ENCODE measurements at regions not wholly inside any gene's neighbourhood (a gene's known extent, or its start where the extent isn't known, plus 50 kb on each side); places are given as distances from the start of the nearest gene placed in this dataset.
"Not testable (repeated sequence)": the region's sequence is repeated elsewhere in the genome, so short reads cannot be mapped to it uniquely, and the experiment has no call there.

- in situ Hi-C loops (cut with HindIII; ENCODE audit: low sequenced_read_pairs): no loop called here
- no peak overlapping the region for H3K4me3 ChIP-seq (ENCODE audit: low read depth, low read length)
- no peak for DNase-seq (ENCODE audit: low read depth, low spot score)
- TF ChIP-seq CTCF (IDR thresholded peaks at IDR 0.05; ENCODE audit: low read depth, low read length): no peak
These were observed 160.0 kb upstream of the SPRY1 start for GRCh38 chr4:123236606-123237005.

GRCh38 chr4:123240286-123240685 is 156.3 kb upstream of the SPRY1 start:
- DNase-seq (ENCODE audit: low read depth, low spot score); in situ Hi-C loops (cut with HindIII; ENCODE audit: low sequenced_read_pairs); H3K4me3 ChIP-seq (ENCODE audit: low read depth, low read length): not testable (repeated sequence)

GRCh38 chr4:123243220-123243619 is 153.4 kb upstream of the SPRY1 start:
- in situ Hi-C loops (cut with HindIII; ENCODE audit: low sequenced_read_pairs); DNase-seq (ENCODE audit: low read depth, low spot score); H3K4me3 ChIP-seq (ENCODE audit: low read depth, low read length): not testable (repeated sequence)

- in situ Hi-C loops (cut with HindIII; ENCODE audit: low sequenced_read_pairs): no loop called here
- no peak overlapping the region for H3K4me3 ChIP-seq (ENCODE audit: low read depth, low read length)
- no peak for DNase-seq (ENCODE audit: low read depth, low spot score)
- peak; percentile 20 for TF ChIP-seq CTCF (IDR thresholded peaks at IDR 0.05; ENCODE audit: low read depth, low read length)
These were observed 152.5 kb upstream of the SPRY1 start for GRCh38 chr4:123244137-123244536.

GRCh38 chr4:123246085-123246484 is 150.5 kb upstream of the SPRY1 start:
- no peak overlapping the region for H3K4me3 ChIP-seq (ENCODE audit: low read depth, low read length)
- no peak for DNase-seq (ENCODE audit: low read depth, low spot score)
- in situ Hi-C loops (cut with HindIII; ENCODE audit: low sequenced_read_pairs): no loop called here
- no peak for TF ChIP-seq CTCF (IDR thresholded peaks at IDR 0.05; ENCODE audit: low read depth, low read length)

- no peak for DNase-seq (ENCODE audit: low read depth, low spot score)
- in situ Hi-C loops (cut with HindIII; ENCODE audit: low sequenced_read_pairs): no loop called here
These were observed 148.4 kb upstream of the SPRY1 start for GRCh38 chr4:123248085-123248659.

GRCh38 chr4:123249821-123250220 is 146.8 kb upstream of the SPRY1 start:
- H3K4me3 ChIP-seq (ENCODE audit: low read depth, low read length): no peak overlapping the region
- no peak for DNase-seq (ENCODE audit: low read depth, low spot score)
- in situ Hi-C loops (cut with HindIII; ENCODE audit: low sequenced_read_pairs): no loop called here
- TF ChIP-seq CTCF (IDR thresholded peaks at IDR 0.05; ENCODE audit: low read depth, low read length): no peak

More at GRCh38 chr4:123248085-123248659, 148.4 kb upstream of the SPRY1 start:
- no peak for TF ChIP-seq CTCF (IDR thresholded peaks at IDR 0.05; ENCODE audit: low read depth, low read length)
- H3K4me3 ChIP-seq (ENCODE audit: low read depth, low read length): no peak overlapping the region

GRCh38 chr4:123250843-123251242 is 145.8 kb upstream of the SPRY1 start:
- no peak overlapping the region for H3K4me3 ChIP-seq (ENCODE audit: low read depth, low read length)
- no peak for TF ChIP-seq CTCF (IDR thresholded peaks at IDR 0.05; ENCODE audit: low read depth, low read length)
- in situ Hi-C loops (cut with HindIII; ENCODE audit: low sequenced_read_pairs): no loop called here
- peak; percentile 75 for DNase-seq (ENCODE audit: low read depth, low spot score)

Measured in astrocyte of the spinal cord (primary cell).